ENCODE measurements at regions not wholly inside any gene's neighbourhood (a gene's known extent, or its start where the extent isn't known, plus 50 kb on each side); places are given as distances from the start of the nearest gene placed in this dataset.

GRCh38 chr14:51527073-51527472 is 124.6 kb upstream of the FRMD6 start:
- Histone ChIP-seq H3K27me3 (no peaks in the 10 kb centered on the region), H3K4me1 (replicated peaks in 1 of 2) (no peaks in the 10 kb centered on the region), H3K27ac (no peak overlapping the region), H3K9me3 (replicated peaks in 1 of 3) (no peaks in the 10 kb centered on the region), H3K36me3 (replicated peaks in 1 of 2) (no peaks in the 10 kb centered on the region), H3K4me3 (no peak overlapping the region)
- DNase-seq: no peak
- TF ChIP-seq, protein P1, sequence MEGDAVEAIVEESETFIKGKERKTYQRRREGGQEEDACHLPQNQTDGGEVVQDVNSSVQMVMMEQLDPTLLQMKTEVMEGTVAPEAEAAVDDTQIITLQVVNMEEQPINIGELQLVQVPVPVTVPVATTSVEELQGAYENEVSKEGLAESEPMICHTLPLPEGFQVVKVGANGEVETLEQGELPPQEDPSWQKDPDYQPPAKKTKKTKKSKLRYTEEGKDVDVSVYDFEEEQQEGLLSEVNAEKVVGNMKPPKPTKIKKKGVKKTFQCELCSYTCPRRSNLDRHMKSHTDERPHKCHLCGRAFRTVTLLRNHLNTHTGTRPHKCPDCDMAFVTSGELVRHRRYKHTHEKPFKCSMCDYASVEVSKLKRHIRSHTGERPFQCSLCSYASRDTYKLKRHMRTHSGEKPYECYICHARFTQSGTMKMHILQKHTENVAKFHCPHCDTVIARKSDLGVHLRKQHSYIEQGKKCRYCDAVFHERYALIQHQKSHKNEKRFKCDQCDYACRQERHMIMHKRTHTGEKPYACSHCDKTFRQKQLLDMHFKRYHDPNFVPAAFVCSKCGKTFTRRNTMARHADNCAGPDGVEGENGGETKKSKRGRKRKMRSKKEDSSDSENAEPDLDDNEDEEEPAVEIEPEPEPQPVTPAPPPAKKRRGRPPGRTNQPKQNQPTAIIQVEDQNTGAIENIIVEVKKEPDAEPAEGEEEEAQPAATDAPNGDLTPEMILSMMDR (IDR thresholded peaks at IDR 0.05): no peak
- TF ChIP-seq POLR2A (IDR thresholded peaks at IDR 0.05): no peak
- WGBS, 4 donors: 53 to 81% (median 74%) methylated on average over 2 of the region's 2 CpGs
- intact Hi-C loops (cut with DNase I): no loop called here

DNA sequence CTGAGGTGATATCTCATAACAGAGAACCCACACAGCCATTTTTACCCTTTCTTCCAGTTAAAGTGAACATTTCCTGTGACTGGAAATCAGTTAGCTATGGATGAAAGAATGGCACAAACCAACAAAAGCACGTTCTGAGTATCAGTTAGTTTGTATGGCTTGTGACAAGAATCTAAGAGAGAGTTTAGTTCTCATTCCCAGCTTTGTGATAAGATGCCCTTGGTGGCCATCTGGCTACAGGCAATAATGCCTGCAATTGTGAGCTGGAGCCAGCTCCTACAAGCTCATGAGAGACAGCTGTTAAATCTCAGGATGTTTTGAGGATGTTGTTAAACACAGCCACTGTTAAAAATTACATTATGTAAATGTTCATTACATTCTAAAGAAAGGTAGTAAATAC is 122.0 kb upstream of the FRMD6 start:
- Histone ChIP-seq H3K27ac (no peak overlapping the region), H3K27me3 (no peaks in the 10 kb centered on the region), H3K4me1 (replicated peaks in 1 of 2) (peaks cover 0 to 6% of the 10 kb centered on the region in 2 donors), H3K9me3 (replicated peaks in 1 of 3) (no peaks in the 10 kb centered on the region), H3K36me3 (replicated peaks in 1 of 2) (no peaks in the 10 kb centered on the region), H3K4me3 (no peak overlapping the region)
- no peak for TF ChIP-seq POLR2A (IDR thresholded peaks at IDR 0.05)
- TF ChIP-seq, protein P1 (IDR thresholded peaks at IDR 0.05): no peak
- DNase-seq: no peak
- 21 to 36% (median 31%) methylated on average over 1 of the region's 1 CpG for WGBS, 4 donors
- intact Hi-C loops (cut with DNase I): no loop called here

DNA sequence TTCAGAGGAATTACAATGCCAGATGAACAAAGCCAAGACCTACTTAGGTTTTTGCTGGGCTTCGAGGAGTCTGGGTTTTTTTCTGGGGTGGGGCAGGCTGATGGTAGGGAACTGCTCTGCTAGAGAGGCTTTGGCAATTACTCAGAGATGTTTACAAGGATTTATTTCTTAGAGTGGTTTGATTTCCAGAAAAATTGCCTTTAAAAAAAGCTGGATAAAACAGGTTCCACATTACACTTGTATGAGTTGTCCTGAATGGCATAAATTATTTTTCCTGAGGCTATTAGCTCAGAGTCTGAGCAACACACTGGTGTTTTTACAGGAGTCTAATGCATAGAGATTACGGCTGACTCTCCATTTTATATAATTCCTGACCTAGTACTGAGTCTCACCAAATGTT is 118.5 kb upstream of the FRMD6 start:
- no peaks in the 10 kb centered on the region for H3K27me3 ChIP-seq
- no peak for TF ChIP-seq POLR2A (IDR thresholded peaks at IDR 0.05)
- TF ChIP-seq, protein P1 (IDR thresholded peaks at IDR 0.05): no peak
- intact Hi-C loops (cut with DNase I): no loop called here
- no peaks in the 10 kb centered on the region for H3K36me3 ChIP-seq (replicated peaks in 1 of 2)
- H3K4me1 ChIP-seq (replicated peaks in 1 of 2): peaks cover 0 to 9% of the 10 kb centered on the region in 2 donors
- no peaks in the 10 kb centered on the region for H3K9me3 ChIP-seq (replicated peaks in 1 of 3)
- no peak overlapping the region for H3K4me3 ChIP-seq
- H3K27ac ChIP-seq: no peak overlapping the region
- 61 to 86% (median 70%) methylated on average over 2 of the region's 2 CpGs for WGBS, 4 donors
- no peak for DNase-seq

GRCh38 chr14:51533872-51534553 is 117.7 kb upstream of the FRMD6 start:
- 81 to 93% (median 89%) methylated on average over 3 of the region's 3 CpGs for WGBS, 4 donors
- no peaks in the 10 kb centered on the region for H3K27me3 ChIP-seq

More at GRCh38 chr14:51533872-51534553, 117.7 kb upstream of the FRMD6 start:
- no peak for DNase-seq
- no peak overlapping the region for H3K27ac ChIP-seq
- no peaks in the 10 kb centered on the region for H3K9me3 ChIP-seq (replicated peaks in 1 of 3)
- intact Hi-C loops (cut with DNase I): no loop called here
- peaks cover 0 to 9% of the 10 kb centered on the region in 2 donors for H3K4me1 ChIP-seq (replicated peaks in 1 of 2)
- no peak for TF ChIP-seq POLR2A (IDR thresholded peaks at IDR 0.05)
- TF ChIP-seq, protein P1 (IDR thresholded peaks at IDR 0.05): no peak
- H3K36me3 ChIP-seq (replicated peaks in 1 of 2): no peaks in the 10 kb centered on the region
- H3K4me3 ChIP-seq: no peak overlapping the region

All from adrenal gland (tissue), 9 donors.